ENCODE measurements at regions not wholly inside any gene's neighbourhood (a gene's known extent, or its start where the extent isn't known, plus 50 kb on each side); places are given as distances from the start of the nearest gene placed in this dataset.

GRCh38 chrX:107324493-107325310 is 118.3 kb downstream of the DNAAF6 start:
- H3K4me1 ChIP-seq = no peaks in the 10 kb centered on the region
- ATAC-seq (peak in 1 of 4 donors; percentile 22), DNase-seq (peak in 1 of 2 donors; percentile 16)
- no peaks in the 10 kb centered on the region for H3K9me3 ChIP-seq
- no peak for TF ChIP-seq CTCF (IDR thresholded peaks at IDR 0.05)
- peaks cover 0 to 39% (median 4%) of the 10 kb centered on the region in 3 donors for H3K27me3 ChIP-seq (ENCODE audit: insufficient read depth in 3 of 3, low read length in 2 of 3)
- intact Hi-C loops (cut with DNase I) = no loop called here
- H3K27ac ChIP-seq = no peak overlapping the region
- no peaks in the 10 kb centered on the region for H3K36me3 ChIP-seq (ENCODE audit: insufficient read depth in 1 of 2, low read depth in 1 of 2)
- WGBS, 3 donors = 6 to 28% (median 6%) methylated on average over 15 to 23 of the region's 23 CpGs
- H3K4me3 ChIP-seq = no peak overlapping the region

- H3K27me3 ChIP-seq (ENCODE audit: insufficient read depth in 3 of 3, low read length in 2 of 3) = peaks cover 0 to 39% (median 4%) of the 10 kb centered on the region in 3 donors
- WGBS, 3 donors = 81 to 87% (median 83%) methylated on average over 9 of the region's 9 CpGs
- ATAC-seq (no peak), DNase-seq (peak in 1 of 2 donors; percentile 9)
- TF ChIP-seq CTCF (IDR thresholded peaks at IDR 0.05) = no peak
- no peaks in the 10 kb centered on the region for H3K9me3 ChIP-seq
- no peaks in the 10 kb centered on the region for H3K4me1 ChIP-seq
- H3K36me3 ChIP-seq (ENCODE audit: insufficient read depth in 1 of 2, low read depth in 1 of 2) = no peaks in the 10 kb centered on the region
- intact Hi-C loops (cut with DNase I) = no loop called here
- no peak overlapping the region for H3K4me3 ChIP-seq
- H3K27ac ChIP-seq = no peak overlapping the region
These were observed 119.1 kb downstream of the DNAAF6 start for GRCh38 chrX:107325467-107325866.

GRCh38 chrX:107348051-107348450 is 101.4 kb upstream of the FRMPD3 start:
- Histone ChIP-seq H3K27ac (no peak overlapping the region), H3K36me3 (ENCODE audit: insufficient read depth in 1 of 2, low read depth in 1 of 2) (no peaks in the 10 kb centered on the region), H3K4me1 (no peaks in the 10 kb centered on the region), H3K27me3 (ENCODE audit: insufficient read depth in 3 of 3, low read length in 2 of 3) (peaks cover 0 to 32% (median 0%) of the 10 kb centered on the region in 3 donors), H3K9me3 (no peaks in the 10 kb centered on the region), H3K4me3 (no peak overlapping the region)
- no peak for DNase-seq
- intact Hi-C loops (cut with DNase I) = no loop called here
- WGBS, 3 donors = 52 to 66% (median 63%) methylated on average over 4 of the region's 4 CpGs
- no peak for TF ChIP-seq CTCF (IDR thresholded peaks at IDR 0.05)
- no peak for ATAC-seq

- no peaks in the 10 kb centered on the region for H3K4me1 ChIP-seq
- intact Hi-C loops (cut with DNase I) = no loop called here
- H3K27me3 ChIP-seq (ENCODE audit: insufficient read depth in 3 of 3, low read length in 2 of 3) = peaks cover 0 to 34% (median 0%) of the 10 kb centered on the region in 3 donors
- ATAC-seq (no peak), DNase-seq (no peak)
- TF ChIP-seq CTCF (IDR thresholded peaks at IDR 0.05) = no peak
- H3K27ac ChIP-seq = no peak overlapping the region
- WGBS, 3 donors = 88 to 95% (median 93%) methylated on average over 1 of the region's 1 CpG
- no peaks in the 10 kb centered on the region for H3K36me3 ChIP-seq (ENCODE audit: insufficient read depth in 1 of 2, low read depth in 1 of 2)
- H3K4me3 ChIP-seq = no peak overlapping the region
- H3K9me3 ChIP-seq = no peaks in the 10 kb centered on the region
These were observed 100.5 kb upstream of the FRMPD3 start for GRCh38 chrX:107348990-107349389.
